ENCODE measurements at regions not wholly inside any gene's neighbourhood (a gene's known extent, or its start where the extent isn't known, plus 50 kb on each side); places are given as distances from the start of the nearest gene placed in this dataset.

DNA sequence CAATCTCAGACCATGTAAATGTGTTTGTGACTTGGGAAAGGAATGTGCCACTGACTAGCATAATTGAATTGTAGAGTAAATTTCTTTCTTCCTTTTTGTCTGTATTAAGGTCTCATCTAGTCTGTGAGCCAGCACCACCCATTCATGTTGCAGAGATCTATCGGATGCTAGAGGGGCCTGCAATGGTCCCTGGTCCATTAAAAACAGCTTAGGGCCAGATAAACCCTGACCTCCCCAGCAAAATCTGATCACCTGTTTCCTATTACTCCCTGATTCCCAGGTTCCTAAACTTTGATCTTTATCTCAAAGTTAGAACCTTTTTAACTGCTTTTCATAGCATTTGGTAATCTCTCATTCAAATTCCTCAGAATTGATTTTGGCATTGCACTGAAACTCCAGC, 174.5 kb upstream of the POC5 start:
- H3K4me1 ChIP-seq (ENCODE audit: insufficient read depth, low read length, poor library complexity, severe bottlenecking): no peaks in the 10 kb centered on the region
- H3K27ac ChIP-seq (ENCODE audit: low read depth, low read length, poor library complexity, severe bottlenecking): no peak overlapping the region
- ChIA-PET POLR2A (ENCODE audit: low non-redundant PET) (no interaction called here), CTCF (no interaction called here)
- TF ChIP-seq, protein P1, sequence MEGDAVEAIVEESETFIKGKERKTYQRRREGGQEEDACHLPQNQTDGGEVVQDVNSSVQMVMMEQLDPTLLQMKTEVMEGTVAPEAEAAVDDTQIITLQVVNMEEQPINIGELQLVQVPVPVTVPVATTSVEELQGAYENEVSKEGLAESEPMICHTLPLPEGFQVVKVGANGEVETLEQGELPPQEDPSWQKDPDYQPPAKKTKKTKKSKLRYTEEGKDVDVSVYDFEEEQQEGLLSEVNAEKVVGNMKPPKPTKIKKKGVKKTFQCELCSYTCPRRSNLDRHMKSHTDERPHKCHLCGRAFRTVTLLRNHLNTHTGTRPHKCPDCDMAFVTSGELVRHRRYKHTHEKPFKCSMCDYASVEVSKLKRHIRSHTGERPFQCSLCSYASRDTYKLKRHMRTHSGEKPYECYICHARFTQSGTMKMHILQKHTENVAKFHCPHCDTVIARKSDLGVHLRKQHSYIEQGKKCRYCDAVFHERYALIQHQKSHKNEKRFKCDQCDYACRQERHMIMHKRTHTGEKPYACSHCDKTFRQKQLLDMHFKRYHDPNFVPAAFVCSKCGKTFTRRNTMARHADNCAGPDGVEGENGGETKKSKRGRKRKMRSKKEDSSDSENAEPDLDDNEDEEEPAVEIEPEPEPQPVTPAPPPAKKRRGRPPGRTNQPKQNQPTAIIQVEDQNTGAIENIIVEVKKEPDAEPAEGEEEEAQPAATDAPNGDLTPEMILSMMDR (conservative IDR thresholded peaks at IDR 0.05; ENCODE audit: low read depth, low read length): no peak
- TF ChIP-seq EZH2 (IDR thresholded peaks at IDR 0.05; ENCODE audit: borderline replicate concordance, low read depth, low read length, poor library complexity, severe bottlenecking): no peak
- H3K9me3 ChIP-seq (ENCODE audit: low read depth, low read length, poor library complexity, severe bottlenecking): no peaks in the 10 kb centered on the region
- H3K36me3 ChIP-seq (ENCODE audit: insufficient read depth, low read length, poor library complexity, severe bottlenecking): no peaks in the 10 kb centered on the region
- intact Hi-C loops (cut with micrococcal nuclease; ENCODE audit: unreplicated experiment): no loop called here
- no peak for DNase-seq (ENCODE audit: low spot score)
- H3K27me3 ChIP-seq (replicated peaks; ENCODE audit: insufficient read depth, low read depth, low read length, poor library complexity): no peaks in the 10 kb centered on the region
- H3K4me3 ChIP-seq (ENCODE audit: low read depth, low read length, poor library complexity, severe bottlenecking): no peak overlapping the region
- BruUV-seq (replicated peaks): no TSS peak

- DNase-seq (ENCODE audit: low spot score): no peak
- CTCF ChIA-PET: no interaction called here
- POLR2A ChIA-PET (ENCODE audit: low non-redundant PET): no interaction called here
- H3K4me3 ChIP-seq (ENCODE audit: low read depth, low read length, poor library complexity, severe bottlenecking): no peak overlapping the region
- no peaks in the 10 kb centered on the region for H3K36me3 ChIP-seq (ENCODE audit: insufficient read depth, low read length, poor library complexity, severe bottlenecking)
- no peak overlapping the region for H3K27ac ChIP-seq (ENCODE audit: low read depth, low read length, poor library complexity, severe bottlenecking)
- no peaks in the 10 kb centered on the region for H3K27me3 ChIP-seq (replicated peaks; ENCODE audit: insufficient read depth, low read depth, low read length, poor library complexity)
- TF ChIP-seq EZH2 (IDR thresholded peaks at IDR 0.05; ENCODE audit: borderline replicate concordance, low read depth, low read length, poor library complexity, severe bottlenecking): no peak
- TF ChIP-seq, protein P1 (conservative IDR thresholded peaks at IDR 0.05; ENCODE audit: low read depth, low read length): no peak
- intact Hi-C loops (cut with micrococcal nuclease; ENCODE audit: unreplicated experiment): no loop called here
- no peaks in the 10 kb centered on the region for H3K9me3 ChIP-seq (ENCODE audit: low read depth, low read length, poor library complexity, severe bottlenecking)
- H3K4me1 ChIP-seq (ENCODE audit: insufficient read depth, low read length, poor library complexity, severe bottlenecking): no peaks in the 10 kb centered on the region
- no TSS peak for BruUV-seq (replicated peaks)
Measured at GRCh38 chr5:75891020-75891419, 173.8 kb upstream of the POC5 start.

DNA sequence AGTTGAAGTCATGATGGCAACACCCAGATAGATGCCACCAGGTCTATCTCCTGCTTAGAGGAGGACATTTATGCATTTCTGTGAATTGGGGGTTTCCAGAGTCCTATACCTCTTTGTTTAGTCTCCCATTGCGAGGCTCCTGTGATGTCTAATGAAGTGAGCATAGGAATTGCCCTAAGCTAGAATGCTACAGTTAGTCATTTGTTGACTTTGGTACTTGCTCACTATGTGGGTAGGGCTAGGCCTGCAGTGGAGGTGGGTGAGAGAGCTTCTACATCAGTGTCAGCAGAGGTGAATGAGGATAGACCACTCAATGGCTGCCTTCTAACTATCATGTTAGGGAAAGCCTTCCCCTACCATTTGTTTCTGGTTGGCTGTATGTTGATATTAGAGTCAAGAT, 173.3 kb upstream of the POC5 start:
- BruUV-seq (replicated peaks): no TSS peak
- Histone ChIP-seq H3K27me3 (replicated peaks; ENCODE audit: insufficient read depth, low read depth, low read length, poor library complexity) (no peaks in the 10 kb centered on the region), H3K9me3 (ENCODE audit: low read depth, low read length, poor library complexity, severe bottlenecking) (no peaks in the 10 kb centered on the region), H3K4me3 (ENCODE audit: low read depth, low read length, poor library complexity, severe bottlenecking) (no peak overlapping the region), H3K27ac (ENCODE audit: low read depth, low read length, poor library complexity, severe bottlenecking) (no peak overlapping the region), H3K4me1 (ENCODE audit: insufficient read depth, low read length, poor library complexity, severe bottlenecking) (no peaks in the 10 kb centered on the region), H3K36me3 (ENCODE audit: insufficient read depth, low read length, poor library complexity, severe bottlenecking) (no peaks in the 10 kb centered on the region)
- intact Hi-C loops (cut with micrococcal nuclease; ENCODE audit: unreplicated experiment): no loop called here
- ChIA-PET CTCF (no interaction called here), POLR2A (ENCODE audit: low non-redundant PET) (no interaction called here)
- DNase-seq (ENCODE audit: low spot score): no peak
- TF ChIP-seq EZH2 (IDR thresholded peaks at IDR 0.05; ENCODE audit: borderline replicate concordance, low read depth, low read length, poor library complexity, severe bottlenecking): no peak
- TF ChIP-seq, protein P1 (conservative IDR thresholded peaks at IDR 0.05; ENCODE audit: low read depth, low read length): no peak
